ENCODE measurements at regions not wholly inside any gene's neighbourhood (a gene's known extent, or its start where the extent isn't known, plus 50 kb on each side); places are given as distances from the start of the nearest gene placed in this dataset.

GRCh38 chr6:153625089-153625488 is 414.0 kb upstream of the OPRM1 start:
- POLR2A ChIA-PET (ENCODE audit: partially characterized antibody), result no interaction called here
- DNase-seq (ENCODE audit: low read depth in 1 of 2, low spot score in 2 of 2) (no peak), FAIRE-seq (no peak)
- H3K23me2 ChIP-seq (ENCODE audit: low read depth, low read length), result no peaks in the 10 kb centered on the region
- no peak overlapping the region for H4K91ac ChIP-seq (replicated peaks; ENCODE audit: insufficient read length, low read length)
- H3K4me3 ChIP-seq (ENCODE audit: extremely low read depth in 1 of 4, insufficient read depth in 2 of 4, low read depth in 3 of 4, low read length in 4 of 4), result no peak overlapping the region
- H3K14ac ChIP-seq (ENCODE audit: insufficient read length), result no peak overlapping the region
- no peak overlapping the region; a peak in 1 of 4 replicates for H3K4me2 ChIP-seq (ENCODE audit: insufficient read depth in 1 of 2, low read depth in 2 of 2, low read length in 2 of 2)
- H3K79me2 ChIP-seq (ENCODE audit: control insufficient read depth in 1 of 2, insufficient read depth in 2 of 2, low read length in 2 of 2), result no peaks in the 10 kb centered on the region
- H2BK12ac ChIP-seq (ENCODE audit: low read depth, low read length), result no peak overlapping the region
- H3K27me3 ChIP-seq (replicated peaks in 1 of 4; ENCODE audit: control insufficient read depth in 3 of 4, extremely low read depth in 1 of 4, insufficient read depth in 3 of 4, low read length in 3 of 4), result no peaks in the 10 kb centered on the region
- CTCF ChIA-PET (ENCODE audit: partially characterized antibody), result no interaction called here
- no peak overlapping the region; the same call in 1 of the 2 replicates for H2BK15ac ChIP-seq (ENCODE audit: low read length)
- no peak overlapping the region for H3K56ac ChIP-seq (replicated peaks; ENCODE audit: insufficient read length, low read depth, low read length)
- no peak overlapping the region for H3K18ac ChIP-seq (ENCODE audit: extremely low read depth, low read length)
- WGBS, 2 experiments (ENCODE audit: extremely low coverage in 1 of 2, insufficient coverage in 1 of 2, insufficient read length in 1 of 2, insufficient replicate concordance in 2 of 2, low coverage in 1 of 2, low lambda C conversion rate in 2 of 2, missing lambda C conversion rate in 1 of 2), result 72% methylated on average over 3 of the region's 3 CpGs; no CpG with 5 or more reads in 1 of the 2 experiments
- no peaks in the 10 kb centered on the region for H3K36me3 ChIP-seq (ENCODE audit: control insufficient read depth in 2 of 4, insufficient read depth in 4 of 4, low read length in 3 of 4)
- H2BK20ac ChIP-seq (ENCODE audit: low read length), result no peak overlapping the region
- H4K20me1 ChIP-seq (replicated peaks in 1 of 2; ENCODE audit: control insufficient read depth in 1 of 2, insufficient read depth in 2 of 2, low read length in 2 of 2), result no peaks in the 10 kb centered on the region
- H3K9ac ChIP-seq (replicated peaks in 1 of 4; ENCODE audit: extremely low read depth in 1 of 4, low read depth in 3 of 4, low read length in 3 of 4), result no peak overlapping the region
- no peak overlapping the region for H2BK5ac ChIP-seq (ENCODE audit: low read depth, low read length)
- H2BK120ac ChIP-seq (replicated peaks; ENCODE audit: low read depth, low read length), result no peak overlapping the region
- no peaks in the 10 kb centered on the region for H3K79me1 ChIP-seq (ENCODE audit: low read depth, low read length)
- no peak overlapping the region for H3K23ac ChIP-seq (ENCODE audit: insufficient read length)
- H2AFZ ChIP-seq (ENCODE audit: low read length), result peak overlapping the region; percentile 79
- no peaks in the 10 kb centered on the region for H3K4me1 ChIP-seq (replicated peaks in 1 of 4; ENCODE audit: control insufficient read depth in 3 of 4, insufficient read depth in 4 of 4, low read length in 3 of 4)
- H3K27ac ChIP-seq (ENCODE audit: low read depth, low read length), result no peak overlapping the region
- no peak overlapping the region for H3K4ac ChIP-seq (replicated peaks; ENCODE audit: insufficient read length, low read depth, low read length)
- no peak overlapping the region for H2AK5ac ChIP-seq (ENCODE audit: low read depth, low read length)
- no peak overlapping the region for H4K5ac ChIP-seq (ENCODE audit: insufficient read length, low read depth, low read length)
- H4K8ac ChIP-seq (ENCODE audit: extremely low read depth, insufficient read depth, low read length), result no peak overlapping the region
- no peaks in the 10 kb centered on the region for H3K9me3 ChIP-seq (ENCODE audit: insufficient read depth in 2 of 2, low read depth in 1 of 2, low read length in 1 of 2)
- TF ChIP-seq EGR1 (IDR thresholded peaks at IDR 0.05; ENCODE audit: borderline replicate concordance, low read depth, low read length) (no peak), TAF1 (IDR thresholded peaks at IDR 0.05; ENCODE audit: low read depth, low read length) (no peak), CTBP2 (IDR thresholded peaks at IDR 0.05; ENCODE audit: borderline replicate concordance, insufficient read depth, insufficient read length, low read length) (no peak), CREB1 (IDR thresholded peaks at IDR 0.05) (no peak), SP4 (IDR thresholded peaks at IDR 0.05; ENCODE audit: low read length) (no peak), EZH2 (IDR thresholded peaks at IDR 0.05; ENCODE audit: low read depth, low read length, severe bottlenecking) (no peak)
